CD4-positive, alpha-beta T cell (primary cell): ENCODE measurements at regions not wholly inside any gene's neighbourhood (a gene's known extent, or its start where the extent isn't known, plus 50 kb on each side); places are given as distances from the start of the nearest gene placed in this dataset.

Experiments
- ATAC-seq: fragments of 200-7000 bp; cut with Tn5 transposase; one replicate; pipeline ENCODE4 v1.10.0; 2022; ENCODE audit warnings: mild to moderate bottlenecking; ENCODE audit not compliant: poor library complexity
- CTCF ChIA-PET: fragments of 350-600 bp; sonication (Branson Sonifier 250); formaldehyde crosslinking; loops from one replicate; lab custom pipeline; 2021; ENCODE audit warnings: antibody characterized with exemption, inconsistent platforms; lab: Charles Lee
- POLR2A ChIA-PET: fragments of 350-600 bp; sonication (Branson Sonifier 250); formaldehyde crosslinking; loops from one replicate; lab custom pipeline; 2021; ENCODE audit warnings: antibody characterized with exemption, inconsistent platforms; lab: Charles Lee
- DNase-seq, 14 experiments: peaks; one replicate each; pipeline ENCODE4 v3.0.0-alpha.2; 2013 to 2020; ENCODE audit warnings: mixed read lengths in 2 of 14
- H3K27ac ChIP-seq, 2 donors: one replicate each; pipeline versions ENCODE4 v1.5.1 to v1.7.0; 2013; ENCODE audit warnings: low read length in 2 of 2, low read depth in 1 of 2, mild to moderate bottlenecking in 1 of 2
- H3K27me3 ChIP-seq, 2 experiments: 1 replicate in 1 of 2; 2 replicates in 1 of 2; pipeline versions ENCODE4 v1.6.1 to v1.7.0; 2013; ENCODE audit warnings: low read length in 2 of 2, control low read depth in 1 of 2, mild to moderate bottlenecking in 1 of 2, moderate library complexity in 1 of 2; ENCODE audit not compliant: insufficient read depth in 2 of 2, control insufficient read depth in 1 of 2
- H3K36me3 ChIP-seq: one replicate; pipeline ENCODE4 v1.6.1; 2013; ENCODE audit warnings: low read length, control low read depth; ENCODE audit not compliant: insufficient read depth
- H3K4me1 ChIP-seq: one replicate; pipeline ENCODE4 v1.6.1; 2013; ENCODE audit warnings: low read length, control low read depth; ENCODE audit not compliant: insufficient read depth
- H3K4me3 ChIP-seq: one replicate; pipeline ENCODE4 v1.5.1; 2013; ENCODE audit warnings: mild to moderate bottlenecking, low read length, moderate library complexity
- H3K9me3 ChIP-seq, 2 experiments: 1 replicate in 1 of 2; 2 replicates in 1 of 2; pipeline versions ENCODE4 v1.6.1 to v1.7.0; 2013; ENCODE audit warnings: low read length in 2 of 2, mild to moderate bottlenecking in 2 of 2, control low read depth in 1 of 2, moderate library complexity in 1 of 2; ENCODE audit not compliant: control insufficient read depth in 1 of 2, insufficient read depth in 1 of 2
- H3K27ac Mint-ChIP-seq: one replicate; pipeline ENCODE4 v1.8.0; 2020; ENCODE audit warnings: mixed read lengths
- H3K27me3 Mint-ChIP-seq: one replicate; pipeline ENCODE4 v1.8.0; 2021; ENCODE audit warnings: mixed read lengths
- H3K36me3 Mint-ChIP-seq: one replicate; pipeline ENCODE4 v1.8.0; 2021; ENCODE audit warnings: low read depth, mixed read lengths
- H3K4me1 Mint-ChIP-seq: one replicate; pipeline ENCODE4 v1.8.0; 2021; ENCODE audit warnings: low read depth, mixed read lengths
- H3K4me3 Mint-ChIP-seq: one replicate; pipeline ENCODE4 v1.8.0; 2020; ENCODE audit warnings: mild to moderate bottlenecking, mixed read lengths
- H3K9me3 Mint-ChIP-seq: one replicate; pipeline ENCODE4 v1.8.0; 2020; ENCODE audit warnings: mixed read lengths
- CTCF ChIP-seq: fragments of 200-600 bp; IDR thresholded peaks from one replicate; pipeline ENCODE4 v1.8.0; 2022; ENCODE audit warnings: antibody characterized with exemption, mild to moderate bottlenecking
- intact Hi-C, 2 experiments: fragments of 100-400 bp; cut with DNase I in 1 of 2; cut with micrococcal nuclease in 1 of 2; formaldehyde crosslinking; loops; one replicate each; pipeline versions ENCODE4 v1.15.1 to v1.9.0; 2023 to 2025; cut with DNase I, micrococcal nuclease

DNA sequence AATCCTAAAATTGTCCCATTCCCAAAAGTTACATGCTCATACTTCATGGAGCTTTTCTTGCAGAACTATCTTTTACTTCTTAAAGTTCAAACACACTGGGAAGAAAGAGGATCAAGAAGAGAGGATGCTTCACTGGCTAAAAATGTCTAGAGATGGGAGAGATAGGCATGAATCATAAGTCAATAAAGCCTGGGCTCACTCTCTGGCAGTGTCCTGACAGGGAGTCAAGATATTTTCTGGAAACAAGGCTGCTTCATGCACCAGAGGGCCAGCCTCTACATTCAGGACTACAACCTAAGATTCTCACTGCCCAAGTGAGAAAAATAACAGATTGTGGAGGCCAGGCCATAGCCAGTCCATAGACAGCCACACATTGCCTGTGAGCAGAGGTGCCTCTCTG, 1358.4 kb downstream of the EFNA5 start:
- no peak overlapping the region for H3K4me3 Mint-ChIP-seq
- intact Hi-C loops, result no loop called here
- H3K27me3 Mint-ChIP-seq, result no peaks in the 10 kb centered on the region
- DNase-seq (no peak), ATAC-seq (no peak)
- POLR2A ChIA-PET, result no interaction called here
- no peaks in the 10 kb centered on the region for H3K36me3 Mint-ChIP-seq
- no peaks in the 10 kb centered on the region for H3K9me3 Mint-ChIP-seq
- no peaks in the 10 kb centered on the region for H3K4me1 Mint-ChIP-seq
- no peak overlapping the region for H3K27ac ChIP-seq
- CTCF ChIA-PET, result no interaction called here
- no peaks in the 10 kb centered on the region for H3K4me1 ChIP-seq
- H3K9me3 ChIP-seq, result peaks cover 0 to 10% of the 10 kb centered on the region in 2 experiments
- H3K27ac Mint-ChIP-seq, result no peak overlapping the region
- no peaks in the 10 kb centered on the region for H3K27me3 ChIP-seq
- no peak for TF ChIP-seq CTCF
- no peaks in the 10 kb centered on the region for H3K36me3 ChIP-seq
- no peak overlapping the region for H3K4me3 ChIP-seq

GRCh38 chr5:106311230-106311915, 1359.4 kb downstream of the EFNA5 start:
- no peaks in the 10 kb centered on the region for H3K4me1 ChIP-seq
- no peaks in the 10 kb centered on the region for H3K36me3 ChIP-seq
- H3K27ac Mint-ChIP-seq, result no peak overlapping the region
- ChIA-PET CTCF (no interaction called here), POLR2A (no interaction called here)
- no peak overlapping the region for H3K4me3 ChIP-seq
- H3K27me3 ChIP-seq, result no peaks in the 10 kb centered on the region
- no peak for DNase-seq
- no peaks in the 10 kb centered on the region for H3K4me1 Mint-ChIP-seq
- H3K36me3 Mint-ChIP-seq, result no peaks in the 10 kb centered on the region
- H3K27me3 Mint-ChIP-seq, result no peaks in the 10 kb centered on the region
- TF ChIP-seq CTCF, result no peak
- peaks cover 0 to 10% of the 10 kb centered on the region in 2 experiments for H3K9me3 ChIP-seq
- no peak overlapping the region for H3K4me3 Mint-ChIP-seq
- ATAC-seq, result no peak
- no peaks in the 10 kb centered on the region for H3K9me3 Mint-ChIP-seq
- no peak overlapping the region for H3K27ac ChIP-seq
- intact Hi-C loops, result no loop called here

GRCh38 chr5:106307265-106307664, 1363.5 kb downstream of the EFNA5 start:
- Mint-ChIP-seq H3K36me3 (no peaks in the 10 kb centered on the region), H3K4me1 (no peaks in the 10 kb centered on the region), H3K27ac (no peak overlapping the region), H3K4me3 (no peak overlapping the region), H3K9me3 (peaks cover 2% of the 10 kb centered on the region), H3K27me3 (no peaks in the 10 kb centered on the region)
- no peak for TF ChIP-seq CTCF
- no peak for ATAC-seq
- H3K27me3 ChIP-seq, result no peaks in the 10 kb centered on the region
- POLR2A ChIA-PET, result no interaction called here
- H3K9me3 ChIP-seq, result peaks cover 0 to 6% of the 10 kb centered on the region in 2 experiments
- no peaks in the 10 kb centered on the region for H3K36me3 ChIP-seq
- no peaks in the 10 kb centered on the region for H3K4me1 ChIP-seq
- CTCF ChIA-PET, result no interaction called here
- no peak for DNase-seq
- intact Hi-C loops, result no loop called here
- no peak overlapping the region for H3K4me3 ChIP-seq
- H3K27ac ChIP-seq, result no peak overlapping the region
